Medulla oblongata (tissue), 1 donor: ENCODE measurements at regions not wholly inside any gene's neighbourhood (a gene's known extent, or its start where the extent isn't known, plus 50 kb on each side); places are given as distances from the start of the nearest gene placed in this dataset.
"Not testable (repeated sequence)": the region's sequence is repeated elsewhere in the genome, so short reads cannot be mapped to it uniquely, and the experiment has no call there.

ENCODE experiments used
- DNase-seq: peaks from one replicate; pipeline ENCODE4 v3.0.0-alpha.2; 2015; ENCODE audit errors: extremely low spot score

GRCh38 chrX:121433289-121433688 lies 385.9 kb downstream of the GLUD2 start:
- DNase-seq: no peak

- not testable (repeated sequence) for DNase-seq
Measured at GRCh38 chrX:121437666-121438065, 390.3 kb downstream of the GLUD2 start.

GRCh38 chrX:121455890-121456289 lies 408.5 kb downstream of the GLUD2 start:
- DNase-seq: no peak

- no peak for DNase-seq
Measured at GRCh38 chrX:121456315-121456714, 408.9 kb downstream of the GLUD2 start.

- no peak for DNase-seq
Measured at GRCh38 chrX:121457096-121457495, 409.7 kb downstream of the GLUD2 start.

GRCh38 chrX:121479406-121479805 lies 432.0 kb downstream of the GLUD2 start:
- DNase-seq: no peak

- no peak for DNase-seq
Measured at GRCh38 chrX:121496966-121497365, 449.6 kb downstream of the GLUD2 start.

- DNase-seq: no peak
Measured at GRCh38 chrX:121504153-121504552, 456.7 kb downstream of the GLUD2 start.

- DNase-seq: no peak
Measured at GRCh38 chrX:121546317-121546716, 498.9 kb downstream of the GLUD2 start.

GRCh38 chrX:121558886-121559285 lies 511.5 kb downstream of the GLUD2 start:
- no peak for DNase-seq

GRCh38 chrX:121562616-121563015 lies 515.2 kb downstream of the GLUD2 start:
- DNase-seq: no peak

GRCh38 chrX:121569609-121570008 lies 522.2 kb downstream of the GLUD2 start:
- no peak for DNase-seq

GRCh38 chrX:121570072-121570841 lies 522.8 kb downstream of the GLUD2 start:
- peak; percentile 6 for DNase-seq

- no peak for DNase-seq
Measured at GRCh38 chrX:121571333-121571732, 523.9 kb downstream of the GLUD2 start.

- DNase-seq: not testable (repeated sequence)
Measured at GRCh38 chrX:121574384-121574783, 527.0 kb downstream of the GLUD2 start.

- DNase-seq: peak; percentile 36
Measured at GRCh38 chrX:121579016-121579760, 531.8 kb downstream of the GLUD2 start.

GRCh38 chrX:121581885-121582284 lies 534.5 kb downstream of the GLUD2 start:
- DNase-seq: no peak

- no peak for DNase-seq
Measured at GRCh38 chrX:121585626-121586025, 538.2 kb downstream of the GLUD2 start.

GRCh38 chrX:121592884-121593283 lies 545.5 kb downstream of the GLUD2 start:
- DNase-seq: no peak

GRCh38 chrX:121598356-121598755 lies 550.9 kb downstream of the GLUD2 start:
- DNase-seq: no peak

GRCh38 chrX:121635141-121635540 lies 587.7 kb downstream of the GLUD2 start:
- DNase-seq: no peak

GRCh38 chrX:121639781-121640180 lies 592.4 kb downstream of the GLUD2 start:
- DNase-seq: no peak

- no peak for DNase-seq
Measured at GRCh38 chrX:121641560-121641959, 594.1 kb downstream of the GLUD2 start.
